GM06990 (cell line): ENCODE measurements at regions not wholly inside any gene's neighbourhood (a gene's known extent, or its start where the extent isn't known, plus 50 kb on each side); places are given as distances from the start of the nearest gene placed in this dataset.

Experiments used
- DNase-seq: peaks from one replicate; pipeline ENCODE4 v3.0.0-alpha.2; 2011; ENCODE audit not compliant: insufficient read length; ENCODE audit errors: extremely low read depth
- H3K27me3 ChIP-seq: replicated peaks from 2 replicates; pipeline ENCODE4 v1.6.0; 2011; ENCODE audit warnings: low read length; ENCODE audit not compliant: control insufficient read depth, insufficient read depth
- H3K36me3 ChIP-seq: 2 replicates; pipeline ENCODE4 v1.5.1; 2011; ENCODE audit warnings: low read length; ENCODE audit not compliant: control insufficient read depth, insufficient read depth
- H3K4me3 ChIP-seq: replicated peaks from 2 replicates; pipeline ENCODE4 v1.5.1; 2011; ENCODE audit warnings: low read depth, mild to moderate bottlenecking, control low read depth, low read length
- TF ChIP-seq, protein P1 (sequence below): IDR thresholded peaks from 2 replicates; pipeline ENCODE4 v1.5.1; 2011; ENCODE audit warnings: low read length, control low read depth, mild to moderate bottlenecking, inconsistent platforms; ENCODE audit not compliant: insufficient read depth, poor library complexity, severe bottlenecking

DNA sequence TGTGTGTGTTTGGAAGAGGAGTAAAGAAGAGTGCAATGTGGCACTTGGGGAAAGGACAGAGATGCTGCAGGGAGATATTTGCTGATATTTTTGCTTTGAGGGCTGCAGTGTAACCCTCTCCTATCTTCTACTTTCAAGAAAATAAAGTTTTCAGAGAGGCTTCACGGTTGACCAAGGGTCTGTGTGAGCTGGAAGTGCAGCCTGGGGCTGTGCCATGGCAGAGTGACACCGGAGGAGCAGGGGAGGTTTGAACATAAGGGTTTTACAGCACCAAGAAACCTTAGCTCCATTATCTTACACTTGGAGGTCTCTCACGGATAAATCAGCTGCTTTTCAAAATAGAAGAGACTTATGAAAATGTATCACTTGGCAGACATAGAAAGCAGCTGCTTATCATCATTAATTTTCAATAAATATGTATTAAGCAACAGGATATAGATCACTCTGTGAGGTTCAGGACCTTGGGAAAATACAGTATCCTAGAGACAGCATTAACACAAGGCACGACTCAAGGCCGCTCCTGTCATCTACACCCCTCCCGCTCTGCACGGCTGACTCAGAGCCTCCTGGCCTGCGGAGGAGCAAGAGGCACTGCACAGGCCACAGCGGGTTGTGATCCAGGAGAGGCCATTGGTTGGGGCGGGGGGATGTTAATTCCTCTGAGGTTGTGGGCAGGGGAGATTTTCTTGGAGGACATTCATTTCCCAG is 127.8 kb downstream of the COPS8 start:
- TF ChIP-seq, protein P1, sequence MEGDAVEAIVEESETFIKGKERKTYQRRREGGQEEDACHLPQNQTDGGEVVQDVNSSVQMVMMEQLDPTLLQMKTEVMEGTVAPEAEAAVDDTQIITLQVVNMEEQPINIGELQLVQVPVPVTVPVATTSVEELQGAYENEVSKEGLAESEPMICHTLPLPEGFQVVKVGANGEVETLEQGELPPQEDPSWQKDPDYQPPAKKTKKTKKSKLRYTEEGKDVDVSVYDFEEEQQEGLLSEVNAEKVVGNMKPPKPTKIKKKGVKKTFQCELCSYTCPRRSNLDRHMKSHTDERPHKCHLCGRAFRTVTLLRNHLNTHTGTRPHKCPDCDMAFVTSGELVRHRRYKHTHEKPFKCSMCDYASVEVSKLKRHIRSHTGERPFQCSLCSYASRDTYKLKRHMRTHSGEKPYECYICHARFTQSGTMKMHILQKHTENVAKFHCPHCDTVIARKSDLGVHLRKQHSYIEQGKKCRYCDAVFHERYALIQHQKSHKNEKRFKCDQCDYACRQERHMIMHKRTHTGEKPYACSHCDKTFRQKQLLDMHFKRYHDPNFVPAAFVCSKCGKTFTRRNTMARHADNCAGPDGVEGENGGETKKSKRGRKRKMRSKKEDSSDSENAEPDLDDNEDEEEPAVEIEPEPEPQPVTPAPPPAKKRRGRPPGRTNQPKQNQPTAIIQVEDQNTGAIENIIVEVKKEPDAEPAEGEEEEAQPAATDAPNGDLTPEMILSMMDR, result no peak
- Histone ChIP-seq H3K27me3 (no peaks in the 10 kb centered on the region), H3K4me3 (no peak overlapping the region), H3K36me3 (no peaks in the 10 kb centered on the region)
- DNase-seq, result no peak

DNA sequence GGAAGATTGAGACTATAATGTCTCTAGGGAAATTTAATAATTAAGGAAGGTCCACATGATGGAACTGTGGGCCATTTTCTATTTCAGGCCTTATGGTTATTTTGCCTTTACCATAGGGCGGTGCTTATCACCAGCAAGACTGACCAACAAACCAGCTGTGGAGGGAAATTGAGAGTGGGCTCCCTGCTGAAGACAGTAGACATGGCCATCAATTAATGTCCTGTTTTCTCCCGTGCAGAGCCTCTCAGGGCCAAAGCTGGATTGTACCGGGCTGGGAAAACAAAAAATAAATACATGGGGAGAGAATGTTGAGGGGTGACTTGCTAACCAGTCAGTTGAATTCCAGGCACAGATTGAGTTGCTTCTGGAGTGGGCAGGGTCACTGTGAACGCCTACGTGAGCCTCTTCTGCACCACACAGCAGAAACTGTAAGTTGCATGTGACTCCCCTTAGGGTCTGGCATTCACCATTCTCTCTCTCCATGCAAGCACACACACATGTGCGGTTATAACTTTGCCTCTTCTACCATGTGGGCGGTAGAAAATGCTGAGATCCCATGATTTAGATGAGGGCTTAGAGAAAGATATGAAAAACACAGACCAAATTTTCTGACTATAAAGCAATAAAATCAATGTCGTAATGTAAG is 128.5 kb downstream of the COPS8 start:
- no peak overlapping the region for H3K4me3 ChIP-seq
- no peak for DNase-seq
- TF ChIP-seq, protein P1, result no peak

DNA sequence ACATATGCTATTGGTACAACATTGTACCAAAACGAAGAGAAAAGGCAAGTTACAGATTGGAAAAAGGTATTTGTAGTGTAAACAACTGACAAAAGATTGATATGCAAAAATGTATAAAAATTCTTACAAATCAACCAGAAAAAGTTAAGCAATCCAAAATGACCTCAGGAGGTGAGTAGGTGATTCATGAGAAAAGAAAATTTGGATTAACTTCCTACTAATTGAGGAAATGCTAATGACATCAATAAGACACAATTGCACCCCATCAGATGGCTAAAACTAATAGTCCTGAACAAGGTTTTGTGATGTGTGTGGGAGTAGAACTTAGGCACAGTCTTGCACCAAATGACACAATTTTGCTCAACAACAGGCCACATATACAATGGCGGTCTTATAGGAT is 129.3 kb downstream of the COPS8 start:
- no peak for DNase-seq
- no peaks in the 10 kb centered on the region for H3K27me3 ChIP-seq

More for the DNA sequence above, 128.5 kb downstream of the COPS8 start:
- no peaks in the 10 kb centered on the region for H3K36me3 ChIP-seq
- H3K27me3 ChIP-seq, result no peaks in the 10 kb centered on the region

DNA sequence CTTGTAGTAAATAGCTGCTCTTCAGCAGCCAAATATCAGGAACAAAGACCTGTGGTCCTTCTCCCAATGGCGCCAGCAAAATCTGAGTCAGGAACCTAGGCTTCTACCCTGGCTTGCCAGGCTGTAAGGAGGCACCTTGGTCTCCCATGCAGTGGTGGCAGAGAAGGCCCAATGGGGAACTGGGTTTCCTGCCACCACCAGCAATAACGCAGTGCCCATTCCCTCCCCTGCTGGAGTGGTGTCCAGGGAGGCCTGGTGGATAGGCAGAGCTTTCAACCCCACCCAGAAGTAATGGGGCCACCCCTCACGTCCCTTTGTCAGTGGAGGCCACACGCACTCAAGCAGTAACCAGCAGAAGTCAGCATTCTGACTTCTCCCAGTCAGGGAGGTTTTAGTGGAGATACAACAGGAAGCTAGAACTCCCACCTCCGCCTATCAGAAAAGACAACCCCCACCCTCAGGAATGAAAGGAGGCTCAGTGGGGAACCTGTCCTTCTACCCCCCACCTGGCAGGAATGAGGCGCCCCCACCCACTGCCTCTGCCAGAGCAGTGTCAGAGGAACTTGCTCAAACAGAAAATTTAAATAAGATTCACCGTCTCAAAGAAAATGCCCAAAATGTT is 132.4 kb downstream of the COPS8 start:
- no peak for DNase-seq
- H3K27me3 ChIP-seq, result no peaks in the 10 kb centered on the region
- H3K4me3 ChIP-seq, result no peak overlapping the region
- H3K36me3 ChIP-seq, result no peaks in the 10 kb centered on the region
- TF ChIP-seq, protein P1, result no peak

More for the DNA sequence above, 129.3 kb downstream of the COPS8 start:
- Histone ChIP-seq H3K36me3 (no peaks in the 10 kb centered on the region), H3K4me3 (no peak overlapping the region)
- TF ChIP-seq, protein P1, result no peak

DNA sequence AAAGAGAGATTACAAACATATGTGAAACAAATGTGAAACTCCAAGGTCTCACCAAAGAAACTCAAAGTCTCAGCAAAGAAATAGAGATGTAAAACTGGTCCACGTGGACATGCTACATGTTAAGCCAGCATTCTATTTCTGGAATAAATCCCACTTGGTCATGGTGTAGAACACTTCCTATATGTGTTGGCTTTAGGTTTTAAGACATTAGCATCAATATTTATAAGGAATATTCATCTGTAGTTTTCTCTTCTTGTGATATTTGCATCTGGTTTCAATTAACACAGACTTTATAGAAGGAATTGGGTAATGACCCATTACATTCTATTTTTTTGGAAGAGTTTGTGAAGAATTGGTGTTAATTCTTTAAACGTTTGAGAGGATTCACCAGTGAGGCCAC is 133.1 kb downstream of the COPS8 start:
- no peaks in the 10 kb centered on the region for H3K27me3 ChIP-seq
- H3K4me3 ChIP-seq, result no peak overlapping the region
- H3K36me3 ChIP-seq, result no peaks in the 10 kb centered on the region
- TF ChIP-seq, protein P1, result no peak
- DNase-seq, result no peak
